Skeletal muscle tissue (tissue), 3 donors: ENCODE measurements at regions not wholly inside any gene's neighbourhood (a gene's known extent, or its start where the extent isn't known, plus 50 kb on each side); places are given as distances from the start of the nearest gene placed in this dataset.

Experiments used
- H3K27ac ChIP-seq: one replicate; pipeline ENCODE4 v1.7.0; 2013; ENCODE audit warnings: mild to moderate bottlenecking, low read depth, low read length, inconsistent platforms
- H3K27me3 ChIP-seq, 3 donors: one replicate each; pipeline ENCODE4 v1.7.0; 2013; ENCODE audit warnings: low read length in 3 of 3; ENCODE audit not compliant: control insufficient read depth in 3 of 3, insufficient read depth in 3 of 3
- H3K36me3 ChIP-seq, 3 donors: one replicate each; pipeline ENCODE4 v1.7.0; 2013; ENCODE audit warnings: low read length in 3 of 3; ENCODE audit not compliant: control insufficient read depth in 3 of 3, insufficient read depth in 3 of 3
- H3K4me1 ChIP-seq, 3 donors: one replicate each; pipeline ENCODE4 v1.7.0; 2013; ENCODE audit warnings: low read length in 3 of 3, mild to moderate bottlenecking in 3 of 3; ENCODE audit not compliant: control insufficient read depth in 3 of 3, insufficient read depth in 3 of 3
- H3K4me3 ChIP-seq, 3 donors: one replicate each; pipeline ENCODE4 v1.7.0; 2013; ENCODE audit warnings: low read length in 3 of 3
- H3K9ac ChIP-seq, 3 donors: one replicate each; pipeline ENCODE4 v1.7.0; 2013; ENCODE audit warnings: low read length in 3 of 3, mild to moderate bottlenecking in 3 of 3, moderate library complexity in 2 of 3, low read depth in 1 of 3
- H3K9me3 ChIP-seq, 3 donors: one replicate each; pipeline ENCODE4 v1.7.0; 2013; ENCODE audit warnings: low read length in 3 of 3; ENCODE audit not compliant: control insufficient read depth in 3 of 3
- donor health status: Osteomylitis.

GRCh38 chr4:1518997-1519700 lies 112.9 kb upstream of the NKX1-1 start:
- H3K27me3 ChIP-seq, result peaks cover 45 to 74% (median 66%) of the 10 kb centered on the region in 3 donors
- no peaks in the 10 kb centered on the region for H3K36me3 ChIP-seq
- H3K9me3 ChIP-seq, result peaks cover 0 to 7% (median 0%) of the 10 kb centered on the region in 3 donors
- H3K4me3 ChIP-seq, result no peak overlapping the region
- no peak overlapping the region for H3K9ac ChIP-seq
- peaks cover 0 to 1% (median 0%) of the 10 kb centered on the region in 3 donors for H3K4me1 ChIP-seq
- H3K27ac ChIP-seq, result no peak overlapping the region

DNA sequence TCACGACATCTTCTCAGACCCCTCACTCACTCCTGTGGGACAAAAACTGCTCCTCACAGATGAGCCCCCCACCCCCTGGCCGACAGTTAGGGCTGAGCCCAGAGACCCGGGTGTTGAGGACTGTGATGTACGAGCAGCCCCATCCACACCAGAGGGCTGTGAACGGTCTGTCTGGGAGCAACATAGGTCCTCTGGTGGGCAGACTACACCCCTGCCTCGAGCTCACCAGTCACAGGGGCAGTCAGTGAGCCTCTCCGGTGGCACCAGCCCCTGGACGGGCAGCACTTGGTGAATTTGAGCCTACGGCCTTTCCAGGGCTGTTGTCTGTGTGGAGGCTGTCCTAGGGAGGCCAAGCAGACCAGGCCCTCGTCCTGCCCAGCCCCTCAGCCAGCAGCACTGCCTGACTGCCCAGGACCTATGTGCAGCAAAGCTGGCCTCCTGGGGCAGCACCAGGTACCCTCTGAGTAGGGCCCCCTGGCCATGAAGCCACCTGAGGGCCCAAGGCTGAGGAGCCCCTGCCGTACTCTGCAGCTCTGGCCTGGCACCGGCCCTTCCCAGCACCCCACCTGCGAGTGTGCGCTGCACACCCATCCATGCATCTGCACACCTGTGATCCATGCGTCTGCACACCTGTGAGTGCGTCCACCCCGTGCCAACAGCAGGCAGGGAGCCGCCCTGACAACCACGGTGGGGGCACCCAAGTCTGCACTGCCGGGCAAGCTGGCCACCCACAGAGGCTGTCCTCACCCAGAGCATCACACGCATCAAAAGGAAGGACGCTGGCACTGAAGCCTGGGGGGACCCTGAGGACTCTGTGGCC lies 111.6 kb upstream of the NKX1-1 start:
- H3K4me1 ChIP-seq, result no peaks in the 10 kb centered on the region
- no peak overlapping the region for H3K27ac ChIP-seq
- no peak overlapping the region for H3K4me3 ChIP-seq
- no peak overlapping the region for H3K9ac ChIP-seq
- H3K9me3 ChIP-seq, result peaks cover 0 to 6% (median 0%) of the 10 kb centered on the region in 3 donors
- peaks cover 54 to 73% (median 60%) of the 10 kb centered on the region in 3 donors for H3K27me3 ChIP-seq
- no peaks in the 10 kb centered on the region for H3K36me3 ChIP-seq

DNA sequence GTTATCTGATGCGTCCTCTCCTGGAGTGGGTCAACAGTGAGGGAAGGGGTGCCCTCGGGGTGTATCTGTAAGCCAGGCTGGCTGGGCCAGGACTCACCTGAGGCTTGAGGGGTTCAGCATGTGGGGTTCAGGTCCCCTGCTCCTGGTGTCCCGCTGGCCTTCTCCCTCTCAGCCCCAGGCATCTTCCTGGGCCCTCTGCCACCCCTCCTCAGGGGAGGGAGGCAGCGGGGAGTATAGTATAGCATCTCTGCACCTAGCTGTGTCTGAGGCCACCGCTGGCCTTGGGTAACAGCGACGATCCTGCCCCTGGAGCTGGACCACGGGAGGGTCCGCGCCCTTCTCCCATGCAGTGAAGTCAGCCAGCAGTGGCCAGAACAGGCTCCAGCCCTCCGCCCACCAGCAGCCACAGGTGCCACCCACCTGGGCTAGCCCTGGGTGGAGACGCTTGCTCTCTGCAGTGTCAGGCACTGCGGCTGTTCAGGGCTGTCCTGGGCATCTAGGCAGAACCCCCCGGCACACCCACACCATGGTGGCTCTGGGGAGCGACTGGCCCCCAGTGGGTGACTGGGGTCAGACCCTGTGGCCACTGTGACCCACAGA lies 110.7 kb upstream of the NKX1-1 start:
- no peak overlapping the region for H3K4me3 ChIP-seq
- peaks cover 0 to 5% (median 0%) of the 10 kb centered on the region in 3 donors for H3K9me3 ChIP-seq
- H3K27ac ChIP-seq, result no peak overlapping the region
- H3K4me1 ChIP-seq, result no peaks in the 10 kb centered on the region
- H3K9ac ChIP-seq, result no peak overlapping the region
- peaks cover 50 to 72% (median 53%) of the 10 kb centered on the region in 3 donors for H3K27me3 ChIP-seq
- H3K36me3 ChIP-seq, result no peaks in the 10 kb centered on the region

- Histone ChIP-seq H3K27me3 (peaks cover 45 to 72% (median 47%) of the 10 kb centered on the region in 3 donors), H3K36me3 (no peaks in the 10 kb centered on the region), H3K9ac (no peak overlapping the region), H3K27ac (no peak overlapping the region), H3K4me1 (no peaks in the 10 kb centered on the region), H3K4me3 (no peak overlapping the region), H3K9me3 (peaks cover 0 to 5% (median 0%) of the 10 kb centered on the region in 3 donors)
Observed at GRCh38 chr4:1516261-1516660, 110.0 kb upstream of the NKX1-1 start.

DNA sequence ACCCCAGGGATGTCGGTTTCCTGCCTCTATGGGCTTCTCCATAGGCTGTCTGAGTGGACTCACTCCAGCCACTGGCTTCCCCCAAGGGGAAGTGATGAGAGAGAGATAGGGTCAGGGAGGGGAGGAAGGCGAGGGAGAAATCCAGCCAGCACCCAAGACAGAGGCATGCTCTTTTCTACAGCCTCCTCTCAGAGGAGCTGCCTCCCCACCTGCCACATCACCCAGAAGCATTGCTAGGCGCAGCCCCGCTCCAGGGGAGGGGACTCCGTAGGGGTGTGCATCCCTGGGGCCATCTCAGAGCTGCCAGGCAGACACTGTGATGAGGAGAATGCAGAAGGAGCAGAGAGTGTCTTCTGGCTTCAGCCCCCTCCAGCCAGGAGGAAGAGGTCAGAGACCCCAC lies 109.5 kb upstream of the NKX1-1 start:
- H3K36me3 ChIP-seq, result no peaks in the 10 kb centered on the region

DNA sequence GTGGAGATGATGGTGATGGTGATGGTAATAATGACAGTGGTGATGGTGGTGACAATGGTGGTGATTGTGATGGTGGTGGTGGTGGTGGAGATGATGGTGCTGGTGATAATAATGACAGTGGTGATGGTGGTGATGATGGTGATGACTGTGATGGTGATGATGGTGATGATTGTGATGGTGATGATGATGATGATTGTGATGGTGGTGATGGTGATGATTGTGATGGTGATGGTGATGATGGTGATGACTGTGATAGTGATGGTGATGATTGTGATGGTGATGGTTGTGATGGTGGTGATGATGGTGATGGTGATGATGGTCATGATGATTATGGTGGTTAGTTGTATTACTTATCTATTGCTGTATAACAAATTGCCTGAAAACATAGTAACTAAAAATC lies 108.9 kb upstream of the NKX1-1 start:
- H3K4me1 ChIP-seq, result no peaks in the 10 kb centered on the region
- H3K27me3 ChIP-seq, result peaks cover 45 to 70% (median 45%) of the 10 kb centered on the region in 3 donors
- peaks cover 0 to 5% (median 0%) of the 10 kb centered on the region in 3 donors for H3K9me3 ChIP-seq
- H3K4me3 ChIP-seq, result no peak overlapping the region
- no peak overlapping the region for H3K9ac ChIP-seq
- no peak overlapping the region for H3K27ac ChIP-seq
- no peaks in the 10 kb centered on the region for H3K36me3 ChIP-seq

More for the DNA sequence above, 109.5 kb upstream of the NKX1-1 start:
- H3K27me3 ChIP-seq, result peaks cover 45 to 72% (median 45%) of the 10 kb centered on the region in 3 donors
- peaks cover 0 to 5% (median 0%) of the 10 kb centered on the region in 3 donors for H3K9me3 ChIP-seq
- no peak overlapping the region for H3K9ac ChIP-seq
- H3K4me1 ChIP-seq, result no peaks in the 10 kb centered on the region
- H3K4me3 ChIP-seq, result no peak overlapping the region
- no peak overlapping the region for H3K27ac ChIP-seq

- peaks cover 45 to 72% (median 46%) of the 10 kb centered on the region in 3 donors for H3K27me3 ChIP-seq
Observed at GRCh38 chr4:1514612-1515011, 108.4 kb upstream of the NKX1-1 start.

GRCh38 chr4:1513936-1514483 lies 107.8 kb upstream of the NKX1-1 start:
- H3K27me3 ChIP-seq, result peaks cover 47 to 75% (median 50%) of the 10 kb centered on the region in 3 donors
- H3K36me3 ChIP-seq, result no peaks in the 10 kb centered on the region
- no peak overlapping the region for H3K4me3 ChIP-seq
- H3K9me3 ChIP-seq, result peaks cover 0 to 5% (median 0%) of the 10 kb centered on the region in 3 donors
- H3K4me1 ChIP-seq, result no peaks in the 10 kb centered on the region
- H3K9ac ChIP-seq, result no peak overlapping the region
- no peak overlapping the region for H3K27ac ChIP-seq

More at GRCh38 chr4:1514612-1515011, 108.4 kb upstream of the NKX1-1 start:
- Histone ChIP-seq H3K4me3 (no peak overlapping the region), H3K9me3 (peaks cover 0 to 5% (median 0%) of the 10 kb centered on the region in 3 donors), H3K9ac (no peak overlapping the region), H3K27ac (no peak overlapping the region), H3K4me1 (no peaks in the 10 kb centered on the region), H3K36me3 (no peaks in the 10 kb centered on the region)

- H3K9me3 ChIP-seq, result peaks cover 0 to 5% (median 0%) of the 10 kb centered on the region in 3 donors
- no peak overlapping the region for H3K4me3 ChIP-seq
- no peak overlapping the region for H3K27ac ChIP-seq
- no peak overlapping the region for H3K9ac ChIP-seq
- no peaks in the 10 kb centered on the region for H3K36me3 ChIP-seq
- peaks cover 46 to 75% (median 55%) of the 10 kb centered on the region in 3 donors for H3K27me3 ChIP-seq
- no peaks in the 10 kb centered on the region for H3K4me1 ChIP-seq
Observed at GRCh38 chr4:1512738-1513660, 106.8 kb upstream of the NKX1-1 start.
